D721Med (cell line): ENCODE measurements at regions not wholly inside any gene's neighbourhood (a gene's known extent, or its start where the extent isn't known, plus 50 kb on each side); places are given as distances from the start of the nearest gene placed in this dataset.

ENCODE experiments used
- DNase-seq: peaks from one replicate; pipeline ENCODE4 v3.0.0; 2011; ENCODE audit warnings: low spot score; ENCODE audit not compliant: insufficient read length
- FAIRE-seq: peaks from 2 replicates; lab custom pipeline; 2011; peaks lifted over from hg19 to GRCh38; lab: Jason Lieb, UNC
- TF ChIP-seq, protein P1 (sequence below): IDR thresholded peaks from 2 replicates; pipeline ENCODE4 v1.5.1; 2012; ENCODE audit warnings: mild to moderate bottlenecking, control low read depth; ENCODE audit not compliant: insufficient read depth; ENCODE audit errors: missing control alignments

DNA sequence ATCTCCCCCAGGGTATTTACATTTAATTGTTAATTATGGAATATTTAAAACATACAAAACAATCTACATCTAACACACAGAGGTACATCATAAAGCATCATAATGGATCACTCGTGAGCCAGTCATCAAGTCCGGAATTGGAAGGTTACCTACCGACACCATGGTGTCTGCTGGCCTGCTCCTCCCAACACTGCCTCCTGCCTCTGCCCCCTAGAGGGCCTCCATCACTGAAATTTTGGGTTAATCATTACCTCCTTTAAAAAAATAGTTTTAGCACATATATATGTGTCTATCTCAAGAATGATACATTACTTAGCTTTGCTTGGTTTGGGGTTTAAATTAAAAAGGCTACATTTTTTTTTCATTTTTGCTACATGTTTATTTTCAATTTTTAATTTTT lies 114.6 kb upstream of the PDE10A start:
- FAIRE-seq (no peak), DNase-seq (no peak)
- TF ChIP-seq, protein P1, sequence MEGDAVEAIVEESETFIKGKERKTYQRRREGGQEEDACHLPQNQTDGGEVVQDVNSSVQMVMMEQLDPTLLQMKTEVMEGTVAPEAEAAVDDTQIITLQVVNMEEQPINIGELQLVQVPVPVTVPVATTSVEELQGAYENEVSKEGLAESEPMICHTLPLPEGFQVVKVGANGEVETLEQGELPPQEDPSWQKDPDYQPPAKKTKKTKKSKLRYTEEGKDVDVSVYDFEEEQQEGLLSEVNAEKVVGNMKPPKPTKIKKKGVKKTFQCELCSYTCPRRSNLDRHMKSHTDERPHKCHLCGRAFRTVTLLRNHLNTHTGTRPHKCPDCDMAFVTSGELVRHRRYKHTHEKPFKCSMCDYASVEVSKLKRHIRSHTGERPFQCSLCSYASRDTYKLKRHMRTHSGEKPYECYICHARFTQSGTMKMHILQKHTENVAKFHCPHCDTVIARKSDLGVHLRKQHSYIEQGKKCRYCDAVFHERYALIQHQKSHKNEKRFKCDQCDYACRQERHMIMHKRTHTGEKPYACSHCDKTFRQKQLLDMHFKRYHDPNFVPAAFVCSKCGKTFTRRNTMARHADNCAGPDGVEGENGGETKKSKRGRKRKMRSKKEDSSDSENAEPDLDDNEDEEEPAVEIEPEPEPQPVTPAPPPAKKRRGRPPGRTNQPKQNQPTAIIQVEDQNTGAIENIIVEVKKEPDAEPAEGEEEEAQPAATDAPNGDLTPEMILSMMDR: no peak

DNA sequence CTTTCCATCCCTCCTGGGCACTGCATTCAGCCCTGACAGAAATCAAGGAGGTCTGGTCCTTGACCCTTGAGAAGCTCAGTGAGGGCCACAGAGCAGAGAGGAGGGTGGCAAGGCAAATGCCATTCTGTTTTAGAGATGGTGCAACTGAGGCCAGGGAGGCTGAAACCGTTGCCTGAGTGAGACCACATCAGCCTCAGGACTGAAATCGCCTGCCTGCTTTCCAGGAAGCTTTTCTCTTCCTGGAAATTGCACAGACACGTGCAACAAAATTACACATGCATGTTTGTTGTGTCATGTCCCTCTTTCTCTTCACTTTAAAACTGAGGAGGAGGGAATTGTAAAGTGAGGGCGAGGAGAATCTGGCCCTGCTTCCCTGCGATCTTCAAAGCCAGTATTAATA lies 113.7 kb upstream of the PDE10A start:
- FAIRE-seq (no peak), DNase-seq (no peak)
- TF ChIP-seq, protein P1: no peak

DNA sequence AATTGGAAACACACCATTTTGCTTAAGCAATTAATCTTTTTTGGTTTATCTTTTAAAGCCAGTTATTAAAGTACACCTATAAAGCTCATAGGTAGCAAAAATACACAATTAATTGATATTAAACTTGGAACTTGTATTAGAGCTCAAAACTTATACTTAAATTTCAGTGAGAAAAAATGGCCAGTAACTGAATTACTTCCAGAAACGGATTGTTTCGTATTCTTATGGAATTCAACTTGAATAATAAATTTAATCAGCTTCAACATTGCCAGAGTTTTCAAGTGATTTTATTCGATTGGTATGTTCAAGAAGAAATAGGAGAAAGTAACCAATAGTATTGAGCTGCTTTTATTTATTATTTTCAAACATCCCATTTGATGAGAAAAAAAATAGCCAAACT lies 112.7 kb upstream of the PDE10A start:
- TF ChIP-seq, protein P1: no peak
- no peak for DNase-seq
- FAIRE-seq: no peak

DNA sequence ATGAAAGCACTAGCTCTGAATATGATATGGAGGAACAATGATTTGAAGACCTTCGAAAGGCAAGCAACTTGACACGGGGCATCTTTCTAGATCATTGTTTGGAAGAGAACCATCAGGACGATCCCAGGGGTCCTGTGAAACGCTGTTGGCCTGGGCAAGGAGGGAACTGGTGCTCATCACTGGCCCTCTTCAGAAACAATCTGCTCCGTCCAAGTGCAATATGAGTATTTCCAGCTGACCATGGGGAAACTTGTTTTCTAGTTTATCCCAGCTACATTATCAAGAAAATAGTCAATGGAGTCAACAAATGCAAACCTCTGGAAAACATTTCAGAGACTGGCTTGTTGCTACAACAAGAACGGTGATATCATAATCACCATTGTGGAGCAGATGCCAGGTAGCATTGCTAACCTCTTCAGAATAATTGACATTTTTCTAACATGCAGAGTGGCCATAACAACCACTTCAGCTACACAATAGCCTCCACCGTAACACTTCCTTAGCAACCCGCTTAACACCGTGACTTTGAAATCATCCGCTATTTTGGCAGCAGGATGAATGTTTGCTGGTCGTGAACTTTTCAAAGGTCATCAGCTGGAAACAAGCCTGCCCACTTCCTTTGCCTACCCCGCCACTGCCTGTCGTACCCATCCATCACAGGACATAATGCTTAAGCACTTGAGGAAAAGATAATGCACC lies 112.0 kb upstream of the PDE10A start:
- DNase-seq (no peak), FAIRE-seq (no peak)
- TF ChIP-seq, protein P1: no peak

DNA sequence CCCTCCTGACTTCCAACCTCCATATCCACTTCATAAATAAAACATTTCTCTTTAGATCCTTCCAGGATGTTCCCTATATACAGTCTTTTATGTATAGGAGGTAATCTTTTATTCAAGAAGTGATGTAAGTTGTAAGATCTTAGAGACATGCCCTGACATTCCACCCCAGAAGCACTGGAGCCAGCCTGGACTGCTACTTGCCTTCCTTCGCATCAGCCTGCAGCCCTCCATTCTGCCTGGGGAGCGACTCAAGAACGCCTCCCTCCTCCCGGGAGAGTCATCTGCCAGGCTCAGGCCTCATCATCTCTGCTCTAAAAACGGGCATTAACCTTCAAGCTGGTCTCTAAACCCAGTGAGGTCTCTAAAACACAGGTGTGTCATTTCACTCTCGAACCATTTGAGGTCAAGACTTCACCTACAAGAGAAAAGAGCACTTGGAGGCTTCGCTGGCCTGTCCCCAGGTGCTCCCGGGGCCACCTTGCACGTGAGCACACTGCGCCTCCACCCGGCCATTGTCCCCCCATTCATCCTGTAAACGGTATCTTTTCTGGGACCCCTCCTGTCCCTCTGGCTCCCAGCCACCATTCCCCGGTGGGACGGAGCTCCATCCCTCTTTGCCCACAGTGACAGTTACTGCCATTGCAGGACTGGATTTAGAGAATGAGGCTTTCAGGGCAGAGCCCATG lies 107.5 kb upstream of the PDE10A start:
- no peak for FAIRE-seq
- DNase-seq: no peak
- TF ChIP-seq, protein P1: no peak

DNA sequence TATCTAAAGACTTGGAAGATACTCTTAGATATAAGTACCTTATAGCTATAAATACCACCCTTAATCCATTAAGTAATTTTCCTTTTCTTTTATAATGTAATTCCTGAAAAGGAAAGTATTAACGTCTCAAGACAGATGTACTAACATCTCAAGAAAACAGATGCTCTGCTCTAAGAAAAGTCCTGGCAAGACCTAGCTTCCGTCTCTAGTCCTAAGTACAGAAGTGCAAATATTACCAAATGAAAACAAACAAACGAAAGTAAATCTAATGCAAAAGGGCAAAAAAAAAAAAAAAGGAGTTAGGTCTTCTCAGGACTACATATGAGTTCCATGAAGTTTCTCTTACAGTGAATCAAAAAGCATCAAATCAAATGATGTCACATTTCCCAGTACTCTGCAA lies 106.8 kb upstream of the PDE10A start:
- TF ChIP-seq, protein P1: no peak
- FAIRE-seq (no peak), DNase-seq (no peak)

DNA sequence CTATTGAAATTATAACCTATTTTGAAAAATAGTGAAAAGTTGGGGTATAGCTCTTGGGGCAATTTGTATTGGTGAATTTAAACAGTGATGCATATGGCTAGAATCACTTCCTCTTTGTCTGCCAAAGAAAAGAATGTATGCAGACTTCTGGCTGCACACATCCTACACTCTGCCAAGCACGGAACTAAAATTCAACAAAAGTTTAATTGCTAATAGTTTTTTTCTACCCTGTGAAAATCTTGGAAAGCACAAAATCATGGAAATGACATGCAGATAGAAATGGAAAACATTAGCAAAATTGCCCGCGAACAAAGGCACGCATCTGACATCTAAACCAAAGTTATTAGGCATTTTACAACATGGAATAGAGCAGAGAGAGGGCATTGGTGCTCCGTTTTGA lies 106.4 kb upstream of the PDE10A start:
- DNase-seq: no peak
- no peak for FAIRE-seq
- TF ChIP-seq, protein P1: no peak
